GM19035 (cell line): ENCODE measurements at regions not wholly inside any gene's neighbourhood (a gene's known extent, or its start where the extent isn't known, plus 50 kb on each side); places are given as distances from the start of the nearest gene placed in this dataset.
"Not testable (repeated sequence)": the region's sequence is repeated elsewhere in the genome, so short reads cannot be mapped to it uniquely, and the experiment has no call there.

ENCODE experiments used
- ATAC-seq: cut with Tn5 transposase; IDR thresholded peaks from one replicate; pipeline ENCODE4 v1.9.1; 2021; ENCODE audit not compliant: unreplicated experiment

GRCh38 chr4:86413426-86413825 is 53.6 kb upstream of the MAPK10 start:
- ATAC-seq, result not testable (repeated sequence)

DNA sequence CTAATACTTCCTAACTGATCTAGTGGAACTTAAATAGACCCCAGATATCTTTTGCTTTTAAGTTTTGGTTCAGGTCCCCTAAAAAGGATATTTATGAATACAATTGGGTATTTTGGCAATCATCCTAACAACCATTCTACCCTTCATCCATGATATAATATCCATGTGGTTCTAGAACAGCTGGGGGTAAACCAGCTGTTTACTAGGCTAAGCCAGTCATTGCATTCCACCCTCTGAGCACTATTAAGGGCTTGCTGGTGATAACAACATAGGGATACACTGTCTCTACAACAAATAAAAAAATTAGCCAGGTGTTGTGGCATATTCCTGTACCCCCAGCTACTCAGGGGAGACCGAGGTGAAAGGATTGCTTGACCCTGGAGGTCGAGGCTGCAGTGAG is 54.8 kb upstream of the MAPK10 start:
- no peak for ATAC-seq

GRCh38 chr4:86416081-86416480 is 56.2 kb upstream of the MAPK10 start:
- no peak for ATAC-seq

DNA sequence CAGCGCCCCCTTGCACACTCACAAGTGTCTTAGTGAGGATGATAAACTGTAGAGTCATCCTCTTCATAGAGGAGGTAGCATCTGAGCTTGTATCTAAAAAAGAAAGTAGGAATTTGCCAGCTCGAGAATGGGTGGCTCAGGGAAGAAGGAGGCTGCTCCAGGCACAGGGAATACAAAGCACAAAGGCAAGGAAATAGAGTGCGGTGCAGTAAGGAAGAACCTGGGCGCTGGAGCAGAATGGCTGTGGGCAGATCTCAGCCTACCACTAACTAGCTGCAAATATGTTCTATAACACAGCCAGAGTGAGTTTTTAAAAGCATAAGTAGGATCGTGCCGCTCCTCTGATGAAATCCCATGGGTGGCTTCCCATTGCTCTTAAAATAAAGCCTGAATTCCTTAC is 61.6 kb upstream of the MAPK10 start:
- ATAC-seq, result no peak

- ATAC-seq, result no peak
Measured at GRCh38 chr4:86431543-86432116, 71.8 kb upstream of the MAPK10 start.

GRCh38 chr4:86432559-86433134 is 72.8 kb upstream of the MAPK10 start:
- no peak for ATAC-seq

DNA sequence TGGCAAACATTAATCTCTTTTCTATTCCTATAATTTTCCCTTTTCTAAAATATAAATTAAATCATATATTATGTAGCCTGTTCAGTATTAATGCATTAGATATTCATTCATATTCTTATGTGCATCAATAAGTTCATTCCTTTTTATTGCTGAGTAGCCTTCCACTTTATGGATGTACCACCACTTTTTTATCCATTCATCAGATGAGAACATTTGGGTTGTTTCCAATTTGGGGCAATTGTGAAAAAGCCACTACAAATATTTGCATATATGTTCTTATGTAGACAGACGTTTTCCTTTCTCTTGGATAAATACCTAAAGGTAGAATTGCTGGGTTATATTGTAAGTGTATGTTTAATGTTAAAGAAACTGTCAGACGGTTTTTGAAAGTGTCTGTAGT is 79.4 kb upstream of the MAPK10 start:
- ATAC-seq, result no peak

DNA sequence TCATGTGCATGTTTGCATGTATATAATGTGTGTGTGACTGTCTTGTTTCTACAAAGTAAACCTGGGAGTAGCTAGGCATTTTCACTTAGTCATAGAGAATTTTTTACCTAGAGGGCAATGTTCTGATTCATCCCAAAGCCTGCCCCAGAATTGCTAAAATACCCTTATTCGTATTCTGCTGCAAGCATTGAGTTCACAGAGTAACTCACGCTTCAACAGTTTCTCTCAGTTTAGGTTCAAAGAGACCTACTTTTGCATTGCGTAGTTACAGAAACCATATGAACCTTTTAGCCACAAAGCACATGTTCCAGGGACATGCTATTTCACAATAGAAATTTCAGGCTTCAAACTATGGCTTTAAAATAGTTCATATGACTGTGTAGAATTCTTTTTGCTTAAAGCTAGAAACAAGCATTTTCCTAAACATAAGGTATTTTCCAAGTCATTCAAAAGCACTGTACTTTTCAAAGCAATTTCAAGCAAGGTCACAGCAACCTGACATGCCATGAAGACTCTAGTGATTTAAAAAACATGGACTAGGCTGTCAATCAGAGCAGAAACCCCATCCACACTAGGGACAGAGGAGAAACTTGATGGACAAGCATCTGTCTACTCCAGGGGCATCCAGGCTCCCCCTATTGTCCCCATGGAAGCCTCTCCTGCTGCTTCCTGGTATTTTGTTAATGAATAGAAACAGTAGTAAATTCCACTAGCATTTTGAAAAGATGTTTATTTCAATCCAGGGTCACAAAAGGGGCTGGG is 81.5 kb upstream of the MAPK10 start:
- peak; percentile 70 for ATAC-seq

DNA sequence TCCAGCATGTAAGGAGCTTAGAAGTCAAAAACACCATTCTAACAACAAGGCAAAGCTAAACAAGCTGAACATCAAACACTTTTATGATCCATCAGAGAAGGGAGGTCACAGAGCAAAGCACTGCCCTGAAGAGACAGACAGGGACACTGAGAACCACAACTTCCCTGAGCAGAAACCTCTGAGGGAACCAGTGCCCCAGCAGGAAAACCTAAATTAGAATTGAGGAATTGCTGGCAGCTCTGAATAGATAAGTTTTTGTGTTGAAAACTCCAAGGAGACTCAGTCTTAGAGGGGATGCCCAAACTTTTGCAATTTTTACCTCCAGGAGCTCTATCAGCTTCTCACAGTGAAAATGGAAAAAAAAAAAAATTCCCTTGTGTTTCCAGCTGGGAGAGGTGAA is 83.0 kb upstream of the MAPK10 start:
- ATAC-seq, result no peak

- no peak for ATAC-seq
Measured at GRCh38 chr4:86443495-86443894, 83.6 kb upstream of the MAPK10 start.

DNA sequence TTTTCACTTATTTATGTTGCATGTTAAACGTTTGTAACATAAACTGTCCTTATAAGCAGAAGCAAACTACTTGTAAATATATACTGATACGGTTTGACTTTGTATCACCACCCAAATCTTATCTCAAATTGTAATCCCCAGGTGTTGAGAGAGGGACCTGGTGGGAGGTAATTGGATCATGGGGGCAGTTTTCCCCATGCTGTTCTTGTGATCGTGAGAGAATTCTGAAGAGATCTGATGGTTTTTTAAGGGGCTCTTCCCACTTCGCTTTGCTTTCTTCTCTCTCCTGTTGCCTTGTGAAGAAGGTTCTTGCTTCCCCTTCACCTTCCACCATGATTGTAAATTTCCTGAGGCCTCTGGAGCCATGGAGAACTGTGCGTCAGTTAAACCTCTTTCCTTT is 87.1 kb upstream of the MAPK10 start:
- ATAC-seq, result no peak

- ATAC-seq, result no peak
Measured at GRCh38 chr4:86448871-86449270, 89.0 kb upstream of the MAPK10 start.

DNA sequence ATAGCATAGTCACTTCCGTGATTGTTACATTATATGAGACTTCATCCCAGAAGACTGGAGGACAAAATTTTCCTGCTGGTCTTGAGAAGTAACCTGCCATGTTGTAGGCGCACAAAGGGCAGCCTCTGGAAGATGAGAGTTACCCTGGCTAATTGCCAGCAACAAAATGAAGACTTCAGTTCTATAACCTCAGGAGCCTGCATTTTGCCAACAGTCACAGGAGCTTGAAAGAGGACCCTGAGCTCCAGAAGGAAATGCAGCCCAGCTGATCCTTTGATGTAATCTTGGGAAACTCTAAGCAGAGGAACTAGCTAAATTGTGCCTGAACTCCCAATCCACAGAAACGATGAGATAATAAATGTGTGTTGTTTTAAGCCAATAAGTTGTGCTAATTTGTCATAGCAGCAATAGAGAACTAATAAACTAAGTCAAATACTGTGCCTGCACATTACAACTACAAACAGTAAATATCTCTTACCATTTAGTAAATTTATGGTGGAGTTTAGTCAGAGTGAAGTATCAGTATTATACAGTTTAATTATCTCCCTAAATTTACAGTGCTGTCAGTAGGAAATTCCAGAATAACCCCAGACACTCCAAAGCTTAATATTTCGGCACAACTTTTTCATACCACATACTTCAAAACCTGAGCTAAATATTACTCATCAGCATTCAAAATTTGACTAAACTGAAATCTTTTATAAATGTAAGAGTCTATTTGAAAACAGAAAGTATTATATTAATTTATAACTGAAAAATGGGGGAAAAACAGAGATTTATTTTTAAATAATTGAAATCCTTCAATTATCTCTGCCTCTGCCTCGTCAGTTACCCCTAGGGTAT is 90.1 kb upstream of the MAPK10 start:
- ATAC-seq, result no peak

DNA sequence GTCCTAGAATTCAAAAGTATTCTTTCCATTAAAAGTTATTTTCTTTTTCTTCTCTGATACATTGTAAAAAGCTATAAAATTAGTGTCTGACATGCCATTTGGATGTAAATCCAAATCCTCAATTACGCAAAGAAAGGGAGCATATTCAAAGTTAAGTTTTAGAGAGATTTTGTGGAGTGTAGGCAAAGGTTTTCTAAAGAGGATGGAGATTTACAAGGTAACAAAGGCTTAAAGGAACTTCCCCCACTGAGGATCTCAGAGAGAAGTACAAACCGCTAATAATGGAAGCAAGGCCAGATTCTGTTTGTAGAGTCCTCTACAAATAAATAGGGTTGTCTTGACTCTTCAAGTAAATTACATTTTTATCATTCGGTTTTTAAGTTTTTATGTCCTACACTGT is 91.0 kb upstream of the MAPK10 start:
- no peak for ATAC-seq

DNA sequence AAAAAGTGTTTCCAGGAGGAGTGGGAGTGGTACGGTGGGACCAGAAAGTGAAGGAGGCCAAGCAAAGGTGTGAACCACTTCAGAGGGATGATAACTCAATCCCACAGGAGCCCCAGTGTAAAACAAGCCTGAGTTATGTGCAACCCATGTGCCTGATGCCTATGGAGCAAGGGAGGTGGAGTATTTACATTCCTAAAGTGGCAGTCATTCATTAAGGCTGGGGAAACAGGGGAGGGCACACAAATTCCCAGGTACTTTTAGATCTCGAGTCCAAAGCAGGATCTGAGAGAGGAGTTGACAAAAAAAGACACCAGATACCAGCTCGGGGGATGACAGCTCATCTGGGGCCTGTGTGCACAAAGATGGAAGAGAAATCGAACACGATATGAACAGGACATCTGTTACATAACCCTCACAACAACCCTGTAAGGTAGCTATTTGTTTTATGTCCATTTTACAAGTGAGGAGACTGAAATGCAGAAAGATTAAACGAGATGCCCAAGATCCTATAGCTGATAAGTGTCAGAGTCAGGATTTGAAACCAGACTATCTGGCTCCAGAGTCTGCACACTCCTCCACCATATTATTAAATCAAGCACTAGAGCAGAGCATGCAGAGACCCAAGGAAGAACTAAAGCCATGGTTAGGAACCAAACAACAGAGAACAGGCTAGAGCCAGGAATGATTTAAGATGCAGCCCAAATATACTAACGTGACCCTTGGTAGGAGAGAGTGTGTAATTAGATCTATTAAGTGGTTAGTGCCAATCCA is 91.9 kb upstream of the MAPK10 start:
- ATAC-seq, result no peak

- no peak for ATAC-seq
Measured at GRCh38 chr4:86452422-86452891, 92.6 kb upstream of the MAPK10 start.

DNA sequence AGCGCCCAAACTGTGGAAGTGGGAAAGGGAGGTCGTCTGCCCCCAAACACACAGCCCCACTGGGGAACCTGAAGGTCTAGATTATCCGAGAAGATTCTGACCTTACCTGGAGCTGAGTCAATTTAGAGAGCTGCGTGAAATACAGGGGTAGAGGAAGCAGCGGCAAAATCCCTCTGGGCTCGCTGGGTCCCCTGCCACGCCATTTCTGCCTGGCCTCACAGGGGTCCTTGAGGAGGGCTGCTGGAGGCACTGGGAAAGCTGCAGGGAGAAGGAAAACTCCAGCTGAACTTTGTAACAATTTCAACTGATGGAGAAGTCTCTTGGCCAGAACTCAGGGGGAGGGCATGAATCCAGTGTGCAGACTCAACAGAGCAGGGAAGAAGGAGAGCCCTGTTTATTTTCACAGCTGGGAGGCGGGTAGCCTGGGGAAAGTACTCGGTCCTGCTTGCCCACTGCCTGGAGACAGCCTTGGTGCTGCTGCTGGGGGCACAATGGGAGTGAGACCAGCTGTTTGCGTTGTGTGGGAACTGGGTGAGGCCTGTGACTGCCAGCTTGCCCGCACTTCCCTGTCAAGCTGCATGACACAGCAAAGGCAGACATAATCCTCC is 93.2 kb upstream of the MAPK10 start:
- ATAC-seq, result no peak

GRCh38 chr4:86453611-86454072 is 93.8 kb upstream of the MAPK10 start:
- ATAC-seq, result not testable (repeated sequence)

GRCh38 chr4:86461849-86462248 is 102.0 kb upstream of the MAPK10 start:
- no peak for ATAC-seq

DNA sequence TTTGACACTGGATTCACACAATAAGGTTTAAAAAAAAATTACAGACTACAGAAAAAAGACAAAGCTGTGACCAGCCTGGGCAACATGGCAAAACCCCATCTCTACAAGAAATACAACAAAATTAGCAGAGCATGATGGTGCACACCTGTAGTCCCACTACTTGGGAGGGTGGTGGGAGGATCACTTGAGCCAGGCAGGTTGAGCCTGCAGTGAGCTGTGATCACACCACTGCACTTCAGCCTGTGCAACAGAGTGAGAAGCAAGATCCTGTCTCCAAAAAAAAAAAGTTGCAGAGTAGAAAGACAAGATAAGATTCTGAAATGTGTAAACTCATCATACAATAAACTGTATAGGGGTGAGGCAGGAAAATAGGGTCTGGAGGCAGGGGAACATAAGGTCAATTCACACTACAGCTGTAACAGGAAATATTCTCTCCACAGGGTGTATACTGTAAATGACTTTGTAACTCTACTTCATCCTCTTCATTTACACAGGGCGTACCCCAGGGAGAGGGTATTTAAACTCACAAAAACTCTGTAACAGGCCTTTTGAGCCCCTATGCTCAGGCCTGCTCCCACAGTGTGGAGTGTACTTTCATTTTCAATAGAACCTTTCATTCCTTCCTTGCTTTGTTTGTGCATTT is 112.6 kb upstream of the MAPK10 start:
- no peak for ATAC-seq
